Sigmoid colon (tissue), 6 donors: ENCODE measurements at regions not wholly inside any gene's neighbourhood (a gene's known extent, or its start where the extent isn't known, plus 50 kb on each side); places are given as distances from the start of the nearest gene placed in this dataset.
A peak's percentile ranks its signal among the peaks of the same experiment; 100 is the strongest.
"Not testable (repeated sequence)": the region's sequence is repeated elsewhere in the genome, so short reads cannot be mapped to it uniquely, and the experiment has no call there.

ENCODE experiments used
- DNase-seq: peaks from one replicate; pipeline ENCODE4 v3.0.0-alpha.2; 2019
- H3K27ac ChIP-seq, 4 donors: fragments of 200-600 bp; sonication (generic); one replicate each; pipeline ENCODE4 v1.5.1; 2016 to 2019; ENCODE audit warnings: mild to moderate bottlenecking in 1 of 4
- H3K27me3 ChIP-seq, 3 donors: fragments of 200-600 bp; sonication (generic); one replicate each; pipeline ENCODE4 v1.5.1; 2019; ENCODE audit warnings: mild to moderate bottlenecking in 1 of 3
- H3K36me3 ChIP-seq, 4 donors: fragments of 200-600 bp; sonication (generic); one replicate each; pipeline ENCODE4 v1.5.1; 2016 to 2019
- H3K4me1 ChIP-seq, 4 donors: fragments of 200-600 bp; sonication (generic); one replicate each; pipeline ENCODE4 v1.5.1; 2017 to 2019
- H3K4me3 ChIP-seq, 4 donors: fragments of 200-600 bp; sonication (generic); one replicate each; pipeline ENCODE4 v1.5.1; 2017 to 2019; ENCODE audit warnings: mild to moderate bottlenecking in 2 of 4, moderate library complexity in 1 of 4
- H3K9me3 ChIP-seq, 4 donors: fragments of 200-600 bp in 3 of 4; sonication (generic) in 3 of 4; one replicate each; pipeline versions ENCODE4 v1.5.1 to v1.6.1; 2013 to 2019
- POLR2AphosphoS5 ChIP-seq, 4 donors: sonication (generic); formaldehyde crosslinking; IDR thresholded peaks; one replicate each; pipeline ENCODE4 v1.6.1; 2017; ENCODE audit warnings: antibody characterized with exemption in 4 of 4
- WGBS, 2 donors: extraction: QIAGEN DNeasy Blood & Tissue Kit; methylation state at CpG; one replicate each; pipeline ENCODE4 v1.1.7; 2013; 5-methylcytosine and 5-hydroxymethylcytosine counted together
- intact Hi-C: fragments of 100-400 bp; cut with DNase I; formaldehyde crosslinking; loops from one replicate; pipeline ENCODE4 v1.15.1; 2023
- donor health status: healthy with polysubstance abuse.
- donor health status: healthy.

GRCh38 chr16:88159897-88160335 lies 208.7 kb downstream of the BANP start:
- H3K4me3 ChIP-seq, intact Hi-C loops, H3K9me3 ChIP-seq, H3K36me3 ChIP-seq, H3K27me3 ChIP-seq, H3K27ac ChIP-seq, H3K4me1 ChIP-seq: not testable (repeated sequence)
- peak; percentile 2 for DNase-seq
- 80 to 87% methylated on average over 8 of the region's 8 CpGs for WGBS, 2 donors

- DNase-seq = peak; percentile 19
- H3K36me3 ChIP-seq, H3K9me3 ChIP-seq, intact Hi-C loops, H3K4me1 ChIP-seq, H3K4me3 ChIP-seq, H3K27ac ChIP-seq, H3K27me3 ChIP-seq: not testable (repeated sequence)
- 83 to 85% methylated on average over 13 of the region's 13 CpGs for WGBS, 2 donors
Observed at GRCh38 chr16:88161191-88161590, 210.0 kb downstream of the BANP start.

GRCh38 chr16:88161623-88162275 lies 210.5 kb downstream of the BANP start:
- H3K4me1 ChIP-seq, H3K36me3 ChIP-seq, H3K27me3 ChIP-seq, intact Hi-C loops, H3K4me3 ChIP-seq, H3K9me3 ChIP-seq: not testable (repeated sequence)
- peak; percentile 83 for DNase-seq
- H3K27ac ChIP-seq = peak overlapping the region in 1 of 4 donors; percentile 33
- 79 to 82% methylated on average over 9 to 10 of the region's 10 CpGs for WGBS, 2 donors
- peak in 1 of 4 donors; percentile 22 for TF ChIP-seq POLR2AphosphoS5 (IDR thresholded peaks at IDR 0.05)

- peak; percentile 17 for DNase-seq
- H3K27me3 ChIP-seq = peaks cover 0 to 10% (median 0%) of the 10 kb centered on the region in 3 donors
- WGBS, 2 donors = 89 to 94% methylated on average over 2 of the region's 2 CpGs
- H3K27ac ChIP-seq, H3K36me3 ChIP-seq, intact Hi-C loops, H3K4me1 ChIP-seq, H3K4me3 ChIP-seq, H3K9me3 ChIP-seq: not testable (repeated sequence)
Observed at GRCh38 chr16:88162778-88163177, 211.5 kb downstream of the BANP start.

- intact Hi-C loops, H3K9me3 ChIP-seq, H3K4me3 ChIP-seq, H3K36me3 ChIP-seq, H3K27me3 ChIP-seq: not testable (repeated sequence)
- Histone ChIP-seq H3K27ac (peak overlapping the region in 1 of 4 donors; percentile 28), H3K4me1 (peaks cover 0 to 11% (median 0%) of the 10 kb centered on the region in 4 donors)
- DNase-seq = peak; percentile 61
- WGBS, 2 donors = 75 to 81% methylated on average over 12 of the region's 12 CpGs
Observed at GRCh38 chr16:88164196-88165039, 213.2 kb downstream of the BANP start.

GRCh38 chr16:88165040-88165544 lies 213.9 kb downstream of the BANP start:
- H3K36me3 ChIP-seq, intact Hi-C loops, H3K4me3 ChIP-seq, H3K9me3 ChIP-seq: not testable (repeated sequence)
- Histone ChIP-seq H3K27me3 (peaks cover 0 to 11% (median 0%) of the 10 kb centered on the region in 3 donors), H3K27ac (peak overlapping the region; percentile 5 to 55 (median 28)), H3K4me1 (peaks cover 0 to 11% (median 0%) of the 10 kb centered on the region in 4 donors)
- WGBS, 2 donors = 90 to 92% methylated on average over 9 of the region's 9 CpGs
- DNase-seq = peak; percentile 49

- intact Hi-C loops, H3K9me3 ChIP-seq, H3K36me3 ChIP-seq, H3K4me3 ChIP-seq: not testable (repeated sequence)
- H3K4me1 ChIP-seq = peaks cover 0 to 11% (median 0%) of the 10 kb centered on the region in 4 donors
- peak overlapping the region; percentile 5 to 55 (median 30) for H3K27ac ChIP-seq
- H3K27me3 ChIP-seq = peaks cover 0 to 11% (median 0%) of the 10 kb centered on the region in 3 donors
- WGBS, 2 donors = 87 to 95% methylated on average over 15 of the region's 15 CpGs
- DNase-seq = peak; percentile 52
Observed at GRCh38 chr16:88165683-88166082, 214.4 kb downstream of the BANP start.

GRCh38 chr16:88166209-88166773 lies 215.1 kb downstream of the BANP start:
- H3K9me3 ChIP-seq, H3K36me3 ChIP-seq, intact Hi-C loops, H3K4me3 ChIP-seq: not testable (repeated sequence)
- DNase-seq = peak; percentile 60
- H3K4me1 ChIP-seq = peaks cover 0 to 11% (median 0%) of the 10 kb centered on the region in 4 donors
- 76 to 82% methylated on average over 15 of the region's 16 CpGs for WGBS, 2 donors
- peaks cover 0 to 11% (median 0%) of the 10 kb centered on the region in 3 donors for H3K27me3 ChIP-seq
- peak overlapping the region in 2 of 4 donors; percentile 28 to 55 for H3K27ac ChIP-seq

- WGBS, 2 donors = 12 to 47% methylated on average over 22 of the region's 22 CpGs
- intact Hi-C loops, H3K4me3 ChIP-seq, H3K9me3 ChIP-seq, H3K36me3 ChIP-seq: not testable (repeated sequence)
- Histone ChIP-seq H3K27ac (peak overlapping the region in 1 of 4 donors; percentile 59), H3K4me1 (peaks cover 0 to 11% (median 0%) of the 10 kb centered on the region in 4 donors), H3K27me3 (peaks cover 0 to 11% (median 0%) of the 10 kb centered on the region in 3 donors)
- DNase-seq = peak; percentile 76
Observed at GRCh38 chr16:88167798-88168556, 214.8 kb upstream of the ZNF469 start.

- H3K36me3 ChIP-seq, intact Hi-C loops, H3K9me3 ChIP-seq, H3K4me3 ChIP-seq: not testable (repeated sequence)
- peak; percentile 63 for DNase-seq
- Histone ChIP-seq H3K27ac (peak overlapping the region in 1 of 4 donors; percentile 59), H3K27me3 (peaks cover 0 to 11% (median 0%) of the 10 kb centered on the region in 3 donors), H3K4me1 (peaks cover 0 to 11% (median 0%) of the 10 kb centered on the region in 4 donors)
- 16 to 56% methylated on average over 6 of the region's 6 CpGs for WGBS, 2 donors
Observed at GRCh38 chr16:88168557-88168949, 214.2 kb upstream of the ZNF469 start.

- H3K9me3 ChIP-seq, H3K4me3 ChIP-seq, H3K36me3 ChIP-seq, intact Hi-C loops: not testable (repeated sequence)
- Histone ChIP-seq H3K27me3 (peaks cover 0 to 11% (median 0%) of the 10 kb centered on the region in 3 donors), H3K4me1 (peaks cover 0 to 11% (median 0%) of the 10 kb centered on the region in 4 donors), H3K27ac (peak overlapping the region in 1 of 4 donors; percentile 59)
- peak; percentile 40 for DNase-seq
- 84 to 89% methylated on average over 26 of the region's 26 CpGs for WGBS, 2 donors
Observed at GRCh38 chr16:88169136-88169830, 213.5 kb upstream of the ZNF469 start.
